Endothelial cell (in vitro differentiated cells): ENCODE measurements at regions not wholly inside any gene's neighbourhood (a gene's known extent, or its start where the extent isn't known, plus 50 kb on each side); places are given as distances from the start of the nearest gene placed in this dataset.

ENCODE experiments used
- DNase-seq: peaks from one replicate; pipeline ENCODE4 v3.0.0; 2021; ENCODE audit warnings: low spot score
- H3K27ac Mint-ChIP-seq: one replicate; pipeline ENCODE4 v1.8.0; 2021; ENCODE audit warnings: mixed read lengths, inconsistent platforms; ENCODE audit not compliant: unreplicated experiment
- H3K27me3 Mint-ChIP-seq: one replicate; pipeline ENCODE4 v1.8.0; 2021; ENCODE audit warnings: mild to moderate bottlenecking, moderate library complexity, mixed read lengths, inconsistent platforms; ENCODE audit not compliant: unreplicated experiment
- H3K36me3 Mint-ChIP-seq: one replicate; pipeline ENCODE4 v1.8.0; 2021; ENCODE audit warnings: mild to moderate bottlenecking, low read depth, mixed read lengths, inconsistent platforms; ENCODE audit not compliant: unreplicated experiment
- H3K4me1 Mint-ChIP-seq: one replicate; pipeline ENCODE4 v1.8.0; 2021; ENCODE audit warnings: mild to moderate bottlenecking, mixed read lengths, inconsistent platforms; ENCODE audit not compliant: unreplicated experiment
- H3K4me3 Mint-ChIP-seq: one replicate; pipeline ENCODE4 v1.8.0; 2021; ENCODE audit warnings: mild to moderate bottlenecking, mixed read lengths, inconsistent platforms; ENCODE audit not compliant: unreplicated experiment
- H3K9me3 Mint-ChIP-seq: one replicate; pipeline ENCODE4 v1.8.0; 2021; ENCODE audit warnings: mixed read lengths, inconsistent platforms; ENCODE audit not compliant: unreplicated experiment
- CTCF ChIP-seq: fragments of 200-600 bp; sonication (generic); IDR thresholded peaks from one replicate; pipeline ENCODE4 v1.5.0; 2021; ENCODE audit warnings: antibody characterized with exemption; ENCODE audit not compliant: unreplicated experiment

GRCh38 chr6:122890250-122890649 is 101.2 kb downstream of the SMPDL3A start:
- H3K27me3 Mint-ChIP-seq = no peaks in the 10 kb centered on the region
- no peak for DNase-seq
- H3K4me1 Mint-ChIP-seq = no peaks in the 10 kb centered on the region
- H3K4me3 Mint-ChIP-seq = no peak overlapping the region
- no peak for TF ChIP-seq CTCF
- H3K36me3 Mint-ChIP-seq = no peaks in the 10 kb centered on the region
- H3K27ac Mint-ChIP-seq = no peak overlapping the region
- H3K9me3 Mint-ChIP-seq = no peaks in the 10 kb centered on the region

DNA sequence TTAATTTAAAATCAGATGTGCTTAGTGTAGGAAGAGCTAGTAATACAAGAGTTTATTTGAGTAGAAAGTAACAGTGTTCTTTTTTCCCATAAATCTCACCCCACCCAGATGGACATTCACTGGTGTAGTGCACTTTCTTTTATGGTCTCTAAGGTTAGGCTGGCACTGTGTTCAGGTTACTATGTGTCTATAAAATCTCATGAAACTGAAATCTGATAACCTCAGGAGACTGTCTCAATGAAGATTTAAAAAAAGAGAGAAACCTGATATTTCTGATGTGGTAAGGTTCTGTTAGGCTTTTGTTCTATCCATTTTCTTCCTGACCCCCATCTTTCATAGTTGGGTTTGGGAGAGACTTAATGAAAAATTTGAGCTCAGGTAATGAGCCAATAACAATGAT is 101.2 kb upstream of the CLVS2 start:
- no peaks in the 10 kb centered on the region for H3K27me3 Mint-ChIP-seq
- DNase-seq = no peak
- H3K9me3 Mint-ChIP-seq = no peaks in the 10 kb centered on the region
- TF ChIP-seq CTCF = no peak
- no peaks in the 10 kb centered on the region for H3K4me1 Mint-ChIP-seq
- no peak overlapping the region for H3K4me3 Mint-ChIP-seq
- H3K27ac Mint-ChIP-seq = no peak overlapping the region
- H3K36me3 Mint-ChIP-seq = no peaks in the 10 kb centered on the region

DNA sequence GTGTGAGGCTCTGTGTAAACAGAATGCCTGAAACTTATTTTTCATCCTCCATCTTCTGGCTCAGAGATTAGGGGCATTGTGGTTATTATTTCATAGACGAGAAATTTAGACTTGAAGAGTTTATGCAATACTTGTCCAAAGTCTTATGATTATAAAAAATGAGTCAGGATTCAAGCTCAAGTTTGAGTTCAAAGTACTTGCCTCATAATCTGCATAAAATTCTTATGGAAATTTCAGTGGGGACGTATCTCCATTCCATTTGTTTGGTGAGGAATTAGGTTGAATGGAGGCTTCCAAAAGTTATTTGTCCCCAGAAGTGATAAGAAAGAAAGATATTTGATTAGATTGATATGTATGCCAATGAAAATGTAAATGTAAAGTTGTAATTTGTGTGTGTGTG is 93.7 kb upstream of the CLVS2 start:
- H3K27me3 Mint-ChIP-seq = no peaks in the 10 kb centered on the region
- no peaks in the 10 kb centered on the region for H3K36me3 Mint-ChIP-seq
- no peak for TF ChIP-seq CTCF
- H3K27ac Mint-ChIP-seq = no peak overlapping the region
- H3K4me3 Mint-ChIP-seq = no peak overlapping the region
- DNase-seq = no peak
- no peaks in the 10 kb centered on the region for H3K4me1 Mint-ChIP-seq
- no peaks in the 10 kb centered on the region for H3K9me3 Mint-ChIP-seq

DNA sequence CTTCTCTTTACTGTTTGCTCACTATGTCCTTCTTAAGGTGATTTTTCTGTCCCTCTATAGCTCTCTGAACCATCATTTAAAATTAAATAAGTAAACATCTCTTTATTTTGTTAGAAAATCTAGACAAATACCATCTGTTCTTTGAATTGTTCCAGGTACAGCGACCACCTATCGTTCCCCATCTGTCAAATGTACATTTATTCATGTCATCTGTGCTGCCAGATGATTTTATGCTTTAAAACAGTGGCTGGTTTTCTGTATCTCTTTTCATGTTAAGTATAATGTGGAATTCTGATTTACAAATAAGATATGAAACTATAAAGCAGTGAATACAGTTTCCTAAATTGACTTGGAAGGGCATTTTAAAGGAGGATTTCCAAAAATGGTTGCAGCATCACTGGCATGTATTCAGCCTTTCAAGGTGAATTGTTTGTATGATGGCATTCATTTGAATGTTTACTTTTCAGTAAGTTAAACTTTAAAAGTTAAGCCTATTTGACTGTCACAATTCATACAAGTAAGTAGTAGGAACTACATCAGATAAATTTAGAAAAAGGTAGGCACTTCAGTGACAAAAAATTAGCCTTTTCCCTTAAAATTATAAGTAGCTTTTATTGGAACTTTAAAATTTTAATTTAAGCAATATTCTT is 92.6 kb upstream of the CLVS2 start:
- Mint-ChIP-seq H3K36me3 (no peaks in the 10 kb centered on the region), H3K9me3 (no peaks in the 10 kb centered on the region), H3K27ac (no peak overlapping the region), H3K4me1 (no peaks in the 10 kb centered on the region), H3K27me3 (no peaks in the 10 kb centered on the region), H3K4me3 (no peak overlapping the region)
- no peak for TF ChIP-seq CTCF
- DNase-seq = no peak

DNA sequence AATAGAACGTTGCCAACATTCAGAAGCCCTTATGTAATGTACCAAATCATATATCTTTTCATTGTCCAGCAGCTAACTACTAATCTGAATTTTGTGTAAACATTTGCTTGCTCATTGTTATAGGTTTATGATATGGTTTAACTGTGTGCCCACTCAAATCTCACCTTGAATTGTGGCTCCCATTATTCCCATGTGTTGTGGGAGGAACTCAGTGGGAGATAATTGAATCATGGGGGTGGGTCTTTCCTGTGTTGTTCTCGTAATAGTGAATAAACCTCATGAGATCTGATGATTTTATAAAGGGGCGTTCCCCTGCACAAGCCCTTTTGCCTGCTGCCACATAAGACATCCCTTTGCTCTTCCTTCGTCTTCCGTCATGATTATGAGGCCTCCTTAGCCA is 91.9 kb upstream of the CLVS2 start:
- no peak overlapping the region for H3K4me3 Mint-ChIP-seq

More for the DNA sequence above, 91.9 kb upstream of the CLVS2 start:
- Mint-ChIP-seq H3K9me3 (no peaks in the 10 kb centered on the region), H3K27me3 (no peaks in the 10 kb centered on the region), H3K4me1 (no peaks in the 10 kb centered on the region), H3K36me3 (no peaks in the 10 kb centered on the region), H3K27ac (no peak overlapping the region)
- DNase-seq = no peak
- no peak for TF ChIP-seq CTCF
